Stimulated activated CD8-positive, alpha-beta memory T cell treated with anti-CD3 and anti-CD28 coated beads, Interleukin-15, amount 100 ng/mL, for 1 hour (primary cell): ENCODE measurements at regions not wholly inside any gene's neighbourhood (a gene's known extent, or its start where the extent isn't known, plus 50 kb on each side); places are given as distances from the start of the nearest gene placed in this dataset.

ENCODE experiments used
- DNase-seq: peaks from one replicate; pipeline ENCODE4 v3.0.0-alpha.2; 2020; ENCODE audit warnings: low read depth

DNA sequence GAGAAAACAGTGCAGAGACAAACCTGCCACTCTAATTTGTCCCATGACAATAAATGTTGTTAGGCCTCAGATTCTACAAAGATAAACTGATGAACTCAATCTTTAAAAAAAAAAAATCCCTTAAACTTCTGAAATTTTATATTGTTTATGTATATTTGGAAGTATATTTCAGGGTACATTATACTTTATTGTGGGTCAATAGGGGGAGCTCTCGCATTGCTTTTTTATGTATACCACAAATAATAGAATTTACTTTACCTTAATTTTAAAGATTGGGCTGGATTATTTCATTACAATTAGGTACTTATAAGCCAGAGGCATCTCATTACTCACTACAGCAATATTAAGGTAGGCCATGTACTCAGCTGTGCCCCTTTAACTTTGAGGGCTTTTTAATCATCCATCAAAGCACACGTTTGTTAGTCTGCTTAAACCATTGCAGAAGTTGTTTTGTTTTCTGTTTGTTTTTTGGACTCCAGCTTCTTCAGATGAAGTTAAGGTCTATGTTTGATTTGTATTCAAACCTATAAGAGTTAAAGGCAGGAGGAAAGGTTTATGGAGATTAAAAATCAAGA is 56.3 kb upstream of the EYA4 start:
- DNase-seq, result no peak

DNA sequence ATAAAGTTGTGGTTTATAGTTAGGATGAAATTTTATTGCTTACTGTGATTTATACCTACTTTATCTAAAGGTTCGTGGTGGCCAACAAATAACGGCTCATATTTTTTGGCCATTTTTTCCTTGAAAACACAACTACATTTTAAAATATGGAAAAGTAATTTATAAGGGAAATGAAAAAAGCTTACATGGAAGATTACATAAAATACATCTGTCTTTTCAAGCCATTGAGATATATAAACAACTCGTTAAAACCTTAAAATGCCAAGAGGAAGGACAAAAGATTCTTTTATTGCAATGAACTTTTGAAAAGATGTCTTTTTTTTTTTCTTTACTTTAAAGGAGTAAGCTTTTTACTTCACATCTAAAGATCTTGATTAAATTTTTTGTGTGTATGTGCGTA is 55.4 kb upstream of the EYA4 start:
- DNase-seq, result no peak

DNA sequence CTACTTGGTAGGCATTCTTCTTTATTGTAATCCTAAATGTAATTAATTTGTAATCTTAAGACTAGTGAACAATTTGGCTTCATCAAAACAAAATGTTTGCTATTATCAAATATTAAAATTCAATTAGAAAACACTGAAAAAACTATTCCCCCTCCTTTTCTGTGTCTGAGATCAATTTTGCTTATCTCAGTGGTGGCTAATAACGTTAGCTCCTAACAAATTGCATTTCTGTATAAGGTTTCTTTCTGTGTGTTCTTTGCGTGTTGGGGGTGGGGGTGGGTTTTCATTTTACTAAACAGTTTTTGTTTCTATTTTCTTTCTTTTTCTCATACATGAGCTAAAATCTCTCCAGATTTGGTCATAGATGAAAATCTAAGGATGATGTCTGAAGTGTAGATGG is 54.0 kb upstream of the EYA4 start:
- no peak for DNase-seq

DNA sequence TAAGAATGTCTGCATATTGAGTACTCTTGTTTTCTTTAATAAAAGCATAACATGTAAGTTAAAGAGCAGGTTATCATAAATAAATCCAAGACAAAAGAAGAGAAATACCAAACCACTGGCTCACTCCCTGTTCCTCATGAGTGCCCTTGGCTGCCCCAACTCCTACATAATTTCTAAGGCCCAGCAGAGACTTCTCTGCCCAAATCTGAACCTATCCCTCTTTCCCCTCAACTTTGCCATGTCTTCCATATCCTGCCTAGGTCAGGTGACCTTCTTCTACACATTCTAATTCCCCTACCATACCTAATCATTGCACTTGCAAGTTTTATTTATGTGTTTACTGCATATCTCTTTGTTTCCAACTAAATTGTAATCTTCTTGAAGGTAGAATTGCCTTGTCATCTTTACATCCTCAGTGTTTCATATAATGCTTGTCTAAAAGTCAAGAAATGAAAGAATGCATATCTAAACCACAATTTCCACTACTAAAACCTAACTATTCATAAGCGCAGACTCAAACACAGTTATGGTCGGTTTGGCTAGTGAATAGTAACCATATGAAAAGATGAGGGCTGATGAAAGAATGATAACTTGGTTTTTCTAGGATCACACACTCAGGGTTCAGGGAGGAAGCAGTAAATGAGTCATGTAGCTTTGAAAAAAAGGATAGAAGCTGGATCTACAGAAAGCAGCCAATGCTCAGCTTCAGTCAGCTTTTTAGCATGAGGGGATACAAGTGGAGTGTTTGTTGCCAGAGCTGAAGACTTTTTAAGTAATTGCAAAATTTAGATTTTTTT is 53.3 kb upstream of the EYA4 start:
- DNase-seq, result no peak

DNA sequence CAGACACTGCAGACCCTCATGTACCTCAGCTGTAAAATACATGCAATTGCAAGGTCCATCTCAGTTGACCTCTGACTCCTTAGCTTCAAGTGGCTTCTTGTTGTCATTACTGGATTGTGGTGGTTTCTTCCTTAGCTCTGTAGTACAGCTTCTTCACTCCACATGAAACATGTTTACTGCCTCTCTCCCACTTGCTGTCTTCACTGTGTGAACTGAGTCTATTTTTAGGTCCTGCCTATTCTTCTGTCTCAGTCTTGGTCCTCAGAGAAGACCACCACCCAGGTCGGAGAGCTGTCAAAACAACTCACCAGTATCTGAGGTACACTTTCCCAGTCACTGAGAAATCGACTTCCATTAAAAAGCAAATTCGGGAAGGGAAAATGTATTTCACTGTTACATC is 50.2 kb upstream of the EYA4 start:
- no peak for DNase-seq

DNA sequence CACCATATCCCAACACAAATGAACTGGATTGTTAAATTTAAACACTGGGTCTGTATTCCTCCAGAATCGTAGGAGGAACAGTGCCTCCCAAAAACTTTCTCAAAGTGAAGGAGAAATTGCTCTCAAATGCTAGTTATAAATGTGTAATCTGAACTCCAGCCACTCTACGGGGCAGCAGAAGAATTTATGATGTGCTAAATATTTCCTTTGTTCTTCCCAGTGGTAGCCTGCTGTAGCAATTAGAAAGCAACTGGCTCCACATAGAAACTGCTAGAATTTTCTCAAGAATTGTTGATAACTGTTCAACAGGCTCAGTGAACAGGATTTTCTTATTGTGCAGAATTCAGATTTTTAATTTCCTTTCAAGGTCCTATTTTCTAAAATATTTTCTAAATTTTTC is 49.8 kb upstream of the EYA4 start:
- DNase-seq, result no peak
